Pons (tissue), 1 donor: ENCODE measurements at regions not wholly inside any gene's neighbourhood (a gene's known extent, or its start where the extent isn't known, plus 50 kb on each side); places are given as distances from the start of the nearest gene placed in this dataset.

Experiments
- DNase-seq: peaks from one replicate; pipeline ENCODE4 v3.0.0-alpha.2; 2016; ENCODE audit warnings: low spot score

GRCh38 chr4:120431180-120431579, 364.5 kb upstream of the MAD2L1 start:
- no peak for DNase-seq

DNA sequence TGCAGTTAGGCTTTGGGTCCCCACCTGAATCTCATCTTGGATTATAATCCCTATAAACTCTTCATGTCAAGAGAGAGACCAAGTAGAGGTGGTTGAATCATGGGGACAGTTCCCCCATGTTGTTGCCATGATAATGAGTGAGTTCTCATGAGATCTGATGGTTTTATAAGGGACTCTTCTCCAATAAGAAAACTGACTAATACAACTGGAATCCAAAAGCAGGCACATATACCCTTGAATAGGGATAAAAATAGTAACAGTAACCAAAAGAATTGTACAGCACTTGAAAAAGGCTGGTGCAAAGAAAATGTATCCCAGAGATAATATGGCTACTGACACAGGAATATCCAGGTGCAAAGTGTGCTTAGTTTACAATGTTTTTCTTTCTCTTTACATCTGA, 351.5 kb upstream of the MAD2L1 start:
- DNase-seq = no peak

DNA sequence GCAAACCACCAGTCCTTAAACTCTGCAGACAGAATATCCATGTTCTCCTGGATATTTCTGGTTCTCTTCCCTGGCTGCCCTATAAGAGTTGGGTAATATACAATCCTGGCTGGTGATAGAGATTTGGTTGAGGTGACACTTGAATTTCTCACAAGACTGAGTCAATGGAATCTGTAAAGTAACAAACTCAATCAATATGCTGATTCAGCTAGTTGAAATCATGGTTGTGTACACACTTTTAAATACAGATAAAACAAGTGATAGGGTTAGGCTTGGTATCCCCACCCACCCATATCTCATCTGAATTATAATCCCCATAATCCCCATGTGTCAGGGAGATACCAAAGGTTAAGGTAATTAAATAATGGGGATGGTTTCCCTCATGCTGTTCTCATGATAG, 349.2 kb upstream of the MAD2L1 start:
- no peak for DNase-seq

DNA sequence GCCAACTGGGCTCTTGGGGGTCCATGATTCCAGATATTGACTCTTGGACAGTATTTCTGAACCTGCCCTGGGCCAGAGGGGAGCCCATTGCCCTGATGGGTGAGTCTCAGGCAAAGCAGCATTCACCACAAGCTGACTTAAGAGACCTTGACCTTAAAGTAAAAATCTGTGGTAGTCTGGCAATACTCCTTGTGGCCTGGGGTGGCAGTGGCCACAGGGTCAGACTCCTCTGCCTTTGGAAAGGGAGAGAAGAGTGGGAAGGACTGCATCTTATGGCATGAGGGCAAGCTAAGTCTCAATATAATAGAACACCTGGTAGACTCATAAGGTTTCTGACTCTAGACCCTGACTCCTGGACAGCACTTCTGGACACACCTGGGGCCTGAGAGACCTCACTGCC, 340.3 kb upstream of the MAD2L1 start:
- no peak for DNase-seq

DNA sequence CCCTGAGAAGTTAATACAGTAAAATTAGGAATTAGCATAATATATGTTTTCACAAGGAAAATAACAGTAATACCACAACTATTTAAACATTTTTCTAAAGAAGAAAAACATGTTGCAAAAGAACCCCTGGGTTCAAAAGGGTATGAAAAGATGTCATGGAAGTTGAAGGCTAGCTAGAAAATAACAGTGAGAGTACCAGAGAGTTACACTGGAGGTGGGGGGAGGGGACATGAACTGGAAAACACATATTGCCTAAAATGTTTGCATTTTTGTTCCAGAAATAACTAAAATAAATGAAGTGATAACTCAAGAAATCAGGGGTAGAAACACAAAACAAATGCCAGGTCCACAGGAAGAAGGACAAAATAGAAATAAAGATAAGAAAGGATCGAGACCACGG, 336.6 kb upstream of the MAD2L1 start:
- no peak for DNase-seq

DNA sequence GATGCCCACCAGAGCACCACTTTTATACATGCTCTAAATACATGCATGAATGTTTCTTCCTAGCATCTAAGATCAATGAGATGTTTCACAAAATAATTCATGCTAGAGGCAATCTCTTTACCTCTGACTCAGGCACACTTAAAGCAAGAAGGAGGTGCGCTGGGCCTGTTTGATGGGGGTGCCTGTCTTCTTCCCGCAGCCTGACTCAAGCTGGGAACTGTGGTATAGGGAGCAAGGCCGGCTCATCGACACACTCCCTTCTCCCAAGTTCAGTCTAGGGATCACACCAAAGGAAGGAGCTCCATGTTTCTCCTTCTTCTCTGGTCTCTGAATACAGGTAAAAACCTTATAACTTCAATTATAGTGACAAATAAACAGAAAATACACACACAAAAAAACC, 333.8 kb upstream of the MAD2L1 start:
- no peak for DNase-seq

DNA sequence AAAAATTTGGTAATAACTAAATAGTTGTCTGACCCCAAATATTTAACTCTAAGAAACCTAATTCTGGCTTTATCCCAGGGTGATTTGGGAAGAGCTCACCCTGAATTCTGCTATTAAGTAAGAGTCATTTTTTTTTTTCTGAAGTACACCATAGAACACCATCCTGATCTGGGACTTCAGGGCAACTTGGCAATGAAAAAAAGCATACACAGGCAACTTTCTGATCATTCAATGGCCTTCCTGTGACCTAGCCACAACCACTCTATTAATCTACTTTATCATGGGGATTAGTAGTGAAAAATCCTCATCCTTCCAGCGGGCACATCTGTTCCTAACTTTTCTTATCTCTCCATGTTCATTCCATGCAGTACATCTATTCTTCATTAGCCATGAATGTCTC, 333.2 kb upstream of the MAD2L1 start:
- DNase-seq = no peak

- no peak for DNase-seq
Observed at GRCh38 chr4:120395746-120396145, 329.1 kb upstream of the MAD2L1 start.

GRCh38 chr4:120355881-120356280, 289.2 kb upstream of the MAD2L1 start:
- DNase-seq = no peak

DNA sequence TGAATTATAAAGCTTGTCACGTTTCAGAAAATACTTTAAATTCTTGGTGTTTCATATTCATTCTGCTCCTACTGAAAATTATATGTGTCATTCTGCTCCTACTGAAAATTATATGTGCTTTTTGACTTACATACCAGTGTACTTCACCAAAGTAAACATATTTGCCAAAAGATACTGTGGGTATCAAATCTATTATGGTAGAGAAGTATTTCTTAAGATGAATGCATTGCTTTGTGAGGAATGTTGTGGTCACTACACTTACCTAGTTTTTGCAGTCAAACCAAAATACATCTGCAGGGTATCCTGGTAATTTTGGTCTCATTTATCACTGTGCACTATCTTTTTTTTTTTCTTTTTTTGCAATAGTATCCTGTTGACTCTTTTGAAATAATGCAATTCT, 287.7 kb upstream of the MAD2L1 start:
- DNase-seq = no peak

DNA sequence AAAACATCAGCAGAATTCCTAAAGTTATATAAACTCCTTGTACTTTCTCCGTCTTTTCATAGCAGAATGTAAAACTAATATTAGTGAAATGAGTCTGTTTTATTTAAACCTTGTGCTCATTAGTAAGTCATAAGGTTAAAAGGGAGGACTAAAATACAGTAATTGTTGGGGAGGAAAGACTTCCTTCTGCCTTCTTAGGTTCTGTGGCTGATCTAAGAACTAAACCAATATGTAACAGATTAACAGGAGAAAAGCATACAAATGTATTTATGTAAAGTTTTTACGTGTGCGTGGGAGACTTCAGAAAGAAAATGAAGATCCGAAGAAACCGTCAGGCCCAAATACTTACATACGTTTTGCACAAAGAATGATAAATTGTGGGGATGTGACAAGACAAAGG, 286.6 kb upstream of the MAD2L1 start:
- no peak for DNase-seq

DNA sequence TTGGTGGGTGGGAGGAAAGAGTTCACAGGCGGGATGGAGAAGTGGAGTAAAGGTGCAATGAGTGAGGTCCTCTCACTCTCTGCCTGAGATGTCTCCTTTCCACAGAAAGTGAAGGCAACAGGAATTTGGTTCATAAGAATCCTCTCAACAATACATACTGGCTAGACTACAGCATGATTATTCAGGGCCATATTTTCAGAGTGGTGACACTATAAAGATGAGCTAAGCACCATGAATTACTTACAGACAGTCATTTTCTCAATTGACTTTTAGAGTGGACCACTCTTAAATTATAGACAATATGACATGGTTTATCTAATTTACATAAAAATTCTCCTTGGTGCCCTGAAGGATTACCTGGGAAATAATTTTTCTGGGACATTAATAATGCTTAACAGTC, 286.1 kb upstream of the MAD2L1 start:
- no peak for DNase-seq

- no peak for DNase-seq
Observed at GRCh38 chr4:120348948-120349347, 282.3 kb upstream of the MAD2L1 start.

- no peak for DNase-seq
Observed at GRCh38 chr4:120348521-120348920, 281.9 kb upstream of the MAD2L1 start.

- DNase-seq = no peak
Observed at GRCh38 chr4:120331486-120332370, 265.1 kb upstream of the MAD2L1 start.

DNA sequence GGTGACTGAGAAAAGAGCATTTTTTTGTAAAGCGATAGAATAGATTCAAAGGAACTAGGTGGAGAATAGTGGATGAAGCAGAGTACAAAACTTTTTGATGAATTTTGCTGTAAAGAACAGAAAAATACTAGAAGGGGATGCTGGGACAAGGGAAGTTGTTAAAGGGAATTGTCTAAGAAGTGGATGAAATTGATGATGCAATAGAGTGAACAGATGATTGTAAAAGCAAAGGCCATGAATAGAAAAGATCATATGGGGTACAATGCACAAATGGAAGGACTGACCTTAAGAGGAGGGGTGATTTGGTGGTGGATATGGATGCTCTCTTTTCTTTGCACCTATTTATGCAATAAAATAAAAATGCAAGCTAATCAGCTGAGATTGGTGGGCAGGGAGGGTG, 262.7 kb upstream of the MAD2L1 start:
- DNase-seq = no peak

DNA sequence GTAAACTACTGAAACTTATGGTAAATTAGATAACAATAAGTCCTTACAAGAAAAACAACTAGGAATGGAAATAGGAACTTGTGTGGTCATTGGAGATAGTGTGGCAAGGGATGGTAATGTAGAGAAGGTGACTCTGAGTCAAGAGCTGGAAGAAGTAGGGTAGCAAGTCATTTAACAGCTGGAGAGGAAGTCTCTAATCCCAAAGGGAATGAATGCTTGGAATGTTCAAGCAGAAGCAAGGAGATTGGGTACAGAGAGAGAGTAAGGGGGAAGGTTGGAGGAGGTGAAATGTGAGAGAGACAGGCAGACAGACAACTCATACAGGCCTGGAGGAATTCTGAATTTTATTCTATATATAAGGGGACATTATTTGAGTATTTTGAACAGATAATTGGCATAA, 260.6 kb upstream of the MAD2L1 start:
- no peak for DNase-seq

DNA sequence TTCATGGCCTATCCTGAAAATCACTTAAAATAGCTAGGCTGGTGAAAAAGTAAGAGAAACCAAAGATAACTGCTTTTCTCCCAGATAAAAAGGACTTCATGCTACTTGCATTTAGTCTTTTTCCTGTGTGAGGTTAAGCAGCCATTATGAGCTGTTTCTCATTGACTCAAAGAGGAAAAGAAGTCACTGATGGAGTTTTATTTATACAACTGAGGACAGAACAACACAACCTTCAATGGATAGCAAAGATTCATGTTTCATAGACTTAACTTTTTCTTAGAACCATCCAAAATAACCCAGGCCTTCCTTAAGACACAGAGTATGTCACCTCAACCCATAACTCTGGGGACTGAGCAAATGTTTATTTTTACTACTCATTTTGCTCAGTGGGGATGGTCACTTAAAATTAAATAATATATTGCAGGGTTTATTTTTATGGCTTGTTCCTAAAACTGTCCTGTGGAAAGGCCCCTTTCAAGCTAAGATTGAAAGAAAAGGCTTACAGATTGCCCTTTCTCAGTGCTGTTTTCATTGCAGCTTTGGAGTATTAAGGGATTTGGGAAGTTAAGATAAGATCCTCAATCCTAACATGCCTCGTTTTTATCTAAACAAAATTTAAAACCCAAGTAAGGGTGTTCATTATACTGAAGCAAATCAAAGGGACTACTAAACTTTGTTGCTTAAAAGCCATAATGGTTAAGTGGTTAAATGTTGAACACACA, 252.6 kb upstream of the MAD2L1 start:
- DNase-seq = no peak

- DNase-seq = no peak
Observed at GRCh38 chr4:120318196-120318846, 251.7 kb upstream of the MAD2L1 start.

- DNase-seq = no peak
Observed at GRCh38 chr4:120317713-120318112, 251.1 kb upstream of the MAD2L1 start.

DNA sequence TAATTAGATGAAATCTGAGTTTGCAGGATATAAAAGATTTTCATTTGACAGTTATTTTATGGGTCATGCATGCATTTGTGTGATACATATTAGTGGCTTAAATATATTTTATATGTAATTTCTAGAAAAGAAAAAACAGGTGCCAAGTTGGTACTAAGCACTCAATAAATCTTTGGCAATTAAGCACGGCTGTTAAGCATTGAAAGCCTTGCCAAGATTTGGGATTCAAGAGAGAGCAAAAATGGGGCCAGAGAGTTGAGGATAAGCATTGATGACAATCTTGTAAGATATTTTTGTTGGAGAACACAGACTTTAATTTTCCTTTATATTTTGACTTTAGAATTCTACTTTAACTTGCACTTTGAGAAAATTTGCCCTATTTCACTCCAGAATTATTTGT, 249.8 kb upstream of the MAD2L1 start:
- DNase-seq = no peak

DNA sequence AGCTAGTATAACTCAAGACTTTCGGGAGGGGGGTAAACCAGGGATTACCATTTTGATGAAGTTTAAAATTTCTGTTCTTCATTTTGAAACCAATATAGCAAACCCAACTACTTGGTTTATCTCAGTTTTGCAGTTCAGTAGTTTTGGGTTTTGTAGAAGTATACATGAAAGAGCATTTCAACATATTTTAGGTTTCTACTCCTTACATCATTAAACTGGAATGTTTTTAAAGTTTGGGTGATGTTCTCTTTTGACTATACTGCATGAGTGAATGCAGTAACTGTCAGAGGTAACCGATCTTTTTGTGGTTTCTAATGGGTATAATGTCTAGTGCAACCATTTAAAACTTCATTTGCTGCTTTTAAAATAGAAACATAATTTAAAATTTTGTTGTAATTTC, 248.3 kb upstream of the MAD2L1 start:
- no peak for DNase-seq

DNA sequence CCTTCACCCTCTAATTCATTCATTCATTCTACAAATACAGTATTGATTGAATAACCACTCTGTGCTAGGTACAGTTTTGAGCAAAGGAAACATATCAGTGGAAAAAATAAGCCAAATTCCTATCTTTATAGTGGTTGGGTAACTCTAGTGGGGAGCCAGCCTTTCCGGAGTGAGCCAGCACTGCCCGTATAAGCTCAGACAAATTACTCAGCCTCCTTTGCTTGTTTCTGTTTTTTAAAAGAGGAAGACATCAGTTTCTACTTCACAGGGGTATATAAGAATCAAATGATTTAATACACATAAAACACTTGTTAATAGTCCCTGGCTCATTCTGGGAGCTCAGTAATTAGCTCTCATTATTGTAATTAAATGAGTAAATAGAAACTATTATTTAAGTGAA, 238.2 kb upstream of the MAD2L1 start:
- DNase-seq = no peak
